Body of pancreas (tissue), 4 donors: ENCODE measurements at regions not wholly inside any gene's neighbourhood (a gene's known extent, or its start where the extent isn't known, plus 50 kb on each side); places are given as distances from the start of the nearest gene placed in this dataset.

Experiments used
- POLR2A ChIP-seq, 3 donors: fragments of 450-650 bp; IDR thresholded peaks; one replicate each; pipeline ENCODE4 v1.6.1; 2016; ENCODE audit warnings: antibody characterized with exemption in 3 of 3, mild to moderate bottlenecking in 2 of 3
- TF ChIP-seq, protein P1 (sequence below), 7 experiments: fragments of 450-650 bp in 4 of 7; fragments of 200-600 bp in 3 of 7; sonication (generic) in 3 of 7; IDR thresholded peaks; one replicate each; pipeline ENCODE4 v1.5.1; 2016 to 2019; ENCODE audit warnings: antibody characterized with exemption in 7 of 7

DNA sequence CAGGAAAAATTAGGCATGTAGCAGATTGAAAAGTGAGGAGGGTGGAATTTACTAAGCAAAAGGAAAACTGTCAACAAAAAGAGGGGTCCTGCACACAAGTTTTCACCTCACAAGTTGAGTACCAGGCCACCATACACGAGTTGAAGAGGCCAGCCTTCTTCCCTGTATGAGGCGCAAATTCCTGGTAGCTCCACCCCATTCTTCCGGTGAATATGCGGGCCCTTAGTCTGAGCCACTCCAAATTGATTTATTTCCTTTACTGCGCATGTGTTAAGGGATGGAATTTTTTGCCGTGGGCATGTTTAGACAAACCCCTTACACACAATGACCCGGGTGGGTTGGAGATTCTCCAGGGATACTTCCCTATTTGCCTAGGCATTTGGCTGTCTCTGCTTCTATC lies 942.1 kb upstream of the GRIA3 start:
- TF ChIP-seq, protein P1, sequence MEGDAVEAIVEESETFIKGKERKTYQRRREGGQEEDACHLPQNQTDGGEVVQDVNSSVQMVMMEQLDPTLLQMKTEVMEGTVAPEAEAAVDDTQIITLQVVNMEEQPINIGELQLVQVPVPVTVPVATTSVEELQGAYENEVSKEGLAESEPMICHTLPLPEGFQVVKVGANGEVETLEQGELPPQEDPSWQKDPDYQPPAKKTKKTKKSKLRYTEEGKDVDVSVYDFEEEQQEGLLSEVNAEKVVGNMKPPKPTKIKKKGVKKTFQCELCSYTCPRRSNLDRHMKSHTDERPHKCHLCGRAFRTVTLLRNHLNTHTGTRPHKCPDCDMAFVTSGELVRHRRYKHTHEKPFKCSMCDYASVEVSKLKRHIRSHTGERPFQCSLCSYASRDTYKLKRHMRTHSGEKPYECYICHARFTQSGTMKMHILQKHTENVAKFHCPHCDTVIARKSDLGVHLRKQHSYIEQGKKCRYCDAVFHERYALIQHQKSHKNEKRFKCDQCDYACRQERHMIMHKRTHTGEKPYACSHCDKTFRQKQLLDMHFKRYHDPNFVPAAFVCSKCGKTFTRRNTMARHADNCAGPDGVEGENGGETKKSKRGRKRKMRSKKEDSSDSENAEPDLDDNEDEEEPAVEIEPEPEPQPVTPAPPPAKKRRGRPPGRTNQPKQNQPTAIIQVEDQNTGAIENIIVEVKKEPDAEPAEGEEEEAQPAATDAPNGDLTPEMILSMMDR (IDR thresholded peaks at IDR 0.05) = no peak
- no peak for TF ChIP-seq POLR2A (IDR thresholded peaks at IDR 0.05)
